ENCODE measurements at regions not wholly inside any gene's neighbourhood (a gene's known extent, or its start where the extent isn't known, plus 50 kb on each side); places are given as distances from the start of the nearest gene placed in this dataset.

DNA sequence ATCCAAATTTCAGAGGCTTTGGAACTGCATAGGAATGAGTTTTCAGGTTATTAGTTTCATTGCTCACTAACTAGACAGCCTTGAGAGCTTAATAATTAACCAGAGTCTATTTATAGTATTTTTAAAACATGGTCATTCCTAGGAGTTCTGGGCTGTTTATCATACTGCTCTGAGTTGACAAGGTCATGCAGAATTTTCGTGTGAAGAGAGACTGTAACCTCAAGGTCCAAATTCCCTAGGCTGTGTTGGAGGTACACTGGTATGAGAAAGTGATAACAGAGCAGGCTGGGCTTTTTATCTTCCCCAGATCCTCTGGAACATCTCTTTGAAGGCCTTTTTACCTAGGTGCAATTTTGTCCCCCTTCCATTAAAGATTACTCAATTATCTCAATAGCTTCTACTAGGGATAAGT lies 736.3 kb downstream of the LTN1 start:
- TF ChIP-seq, protein P1, sequence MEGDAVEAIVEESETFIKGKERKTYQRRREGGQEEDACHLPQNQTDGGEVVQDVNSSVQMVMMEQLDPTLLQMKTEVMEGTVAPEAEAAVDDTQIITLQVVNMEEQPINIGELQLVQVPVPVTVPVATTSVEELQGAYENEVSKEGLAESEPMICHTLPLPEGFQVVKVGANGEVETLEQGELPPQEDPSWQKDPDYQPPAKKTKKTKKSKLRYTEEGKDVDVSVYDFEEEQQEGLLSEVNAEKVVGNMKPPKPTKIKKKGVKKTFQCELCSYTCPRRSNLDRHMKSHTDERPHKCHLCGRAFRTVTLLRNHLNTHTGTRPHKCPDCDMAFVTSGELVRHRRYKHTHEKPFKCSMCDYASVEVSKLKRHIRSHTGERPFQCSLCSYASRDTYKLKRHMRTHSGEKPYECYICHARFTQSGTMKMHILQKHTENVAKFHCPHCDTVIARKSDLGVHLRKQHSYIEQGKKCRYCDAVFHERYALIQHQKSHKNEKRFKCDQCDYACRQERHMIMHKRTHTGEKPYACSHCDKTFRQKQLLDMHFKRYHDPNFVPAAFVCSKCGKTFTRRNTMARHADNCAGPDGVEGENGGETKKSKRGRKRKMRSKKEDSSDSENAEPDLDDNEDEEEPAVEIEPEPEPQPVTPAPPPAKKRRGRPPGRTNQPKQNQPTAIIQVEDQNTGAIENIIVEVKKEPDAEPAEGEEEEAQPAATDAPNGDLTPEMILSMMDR (IDR thresholded peaks at IDR 0.05; ENCODE audit: low read depth, low read length, poor library complexity, severe bottlenecking) = no peak
- no peak for TF ChIP-seq EZH2phosphoT487 (IDR thresholded peaks at IDR 0.05; ENCODE audit: borderline replicate concordance, low read length)
